HCT116 (cell line): ENCODE measurements at regions not wholly inside any gene's neighbourhood (a gene's known extent, or its start where the extent isn't known, plus 50 kb on each side); places are given as distances from the start of the nearest gene placed in this dataset.
"Not testable (repeated sequence)": the region's sequence is repeated elsewhere in the genome, so short reads cannot be mapped to it uniquely, and the experiment has no call there.

Source experiments
- CTCF ChIP-seq, 3 experiments: fragments of 200-600 bp in 1 of 3; sonication (generic) in 1 of 3; IDR thresholded peaks in 2 of 3; conservative IDR thresholded peaks in 1 of 3; 2 replicates each; pipeline ENCODE4 v1.5.1; 2012 to 2017; ENCODE audit warnings: low read depth in 2 of 3, low read length in 2 of 3, antibody characterized with exemption in 1 of 3, borderline replicate concordance in 1 of 3, control low read depth in 1 of 3, mild to moderate bottlenecking in 1 of 3, mixed read lengths in 1 of 3, mixed run types in 1 of 3, moderate library complexity in 1 of 3; ENCODE audit not compliant: insufficient read depth in 1 of 3
- ELF1 ChIP-seq: IDR thresholded peaks from 2 replicates; pipeline ENCODE4 v1.6.1; 2012; ENCODE audit warnings: low read depth, borderline replicate concordance
- EZH2 ChIP-seq: fragments of 200-600 bp; sonication (generic); IDR thresholded peaks from 2 replicates; pipeline ENCODE4 v1.6.1; 2017; ENCODE audit warnings: antibody characterized with exemption, mixed run types
- MAX ChIP-seq: IDR thresholded peaks from 2 replicates; pipeline ENCODE4 v1.6.1; 2012
- POLR2A ChIP-seq: IDR thresholded peaks from 2 replicates; pipeline ENCODE4 v1.7.0; 2011; ENCODE audit warnings: borderline replicate concordance; ENCODE audit not compliant: insufficient read depth, insufficient read length; ENCODE audit errors: extremely low read depth
- POLR2AphosphoS5 ChIP-seq: IDR thresholded peaks from 2 replicates; pipeline ENCODE4 v1.6.1; 2011; ENCODE audit warnings: mild to moderate bottlenecking, low read depth, low read length, moderate library complexity
- RAD21 ChIP-seq: IDR thresholded peaks from 2 replicates; pipeline ENCODE4 v1.6.1; 2012; ENCODE audit warnings: low read depth, mild to moderate bottlenecking
- REST ChIP-seq: IDR thresholded peaks from 2 replicates; pipeline ENCODE4 v1.6.1; 2012; ENCODE audit warnings: low read depth
- SRF ChIP-seq: IDR thresholded peaks from 2 replicates; pipeline ENCODE4 v1.6.1; 2012; ENCODE audit warnings: low read depth
- ZBTB33 ChIP-seq: IDR thresholded peaks from 2 replicates; pipeline ENCODE4 v1.6.1; 2011; ENCODE audit warnings: mild to moderate bottlenecking, low read length, moderate library complexity; ENCODE audit not compliant: insufficient replicate concordance; ENCODE audit errors: extremely low read depth
- ZFX ChIP-seq: fragments of 450-650 bp; IDR thresholded peaks from 2 replicates; pipeline ENCODE4 v1.6.1; 2017

GRCh38 chr4:66928881-66929280, 616.4 kb downstream of the CENPC start:
- not testable (repeated sequence) for TF ChIP-seq CTCF (IDR thresholded peaks at IDR 0.05 in 2 of 3, conservative IDR thresholded peaks at IDR 0.05 in 1 of 3; ENCODE audit: borderline replicate concordance in 1 of 3, insufficient read depth in 1 of 3, low read depth in 2 of 3, low read length in 2 of 3); EZH2; POLR2AphosphoS5; RAD21; MAX; ELF1; POLR2A; ZBTB33; ZFX; REST; SRF
